Neural cell (in vitro differentiated cells): ENCODE measurements at regions not wholly inside any gene's neighbourhood (a gene's known extent, or its start where the extent isn't known, plus 50 kb on each side); places are given as distances from the start of the nearest gene placed in this dataset.

Experiments
- H2AFZ ChIP-seq: fragments of 200-600, 300-800 bp; sonication (generic), shearing (Covaris generic); 2 replicates; pipeline ENCODE4 v1.6.0; 2014; ENCODE audit warnings: low read depth, mild to moderate bottlenecking, antibody characterized with exemption, low read length, moderate library complexity
- H3F3A ChIP-seq: fragments of 200-600 bp; shearing (Covaris generic); 2 replicates; pipeline ENCODE4 v1.6.1; 2016; ENCODE audit warnings: mild to moderate bottlenecking, moderate library complexity, mixed read lengths, antibody characterized with exemption, low read length; ENCODE audit not compliant: insufficient read depth, poor library complexity, severe bottlenecking
- H3K27ac ChIP-seq: fragments of 200-600, 300-800 bp; sonication (generic), shearing (Covaris generic); 2 replicates; pipeline ENCODE4 v1.5.1; 2014; ENCODE audit warnings: mild to moderate bottlenecking, low read length, moderate library complexity
- H3K27me3 ChIP-seq: fragments of 300-800, 200-600 bp; sonication (generic), shearing (Covaris generic); 2 replicates; pipeline ENCODE4 v1.6.0; 2014; ENCODE audit warnings: mild to moderate bottlenecking, low read depth, low read length, moderate library complexity; ENCODE audit not compliant: insufficient read depth
- H3K36me3 ChIP-seq: fragments of 300-800, 200-600 bp; sonication (generic), shearing (Covaris generic); 2 replicates; pipeline ENCODE4 v1.5.1; 2014; ENCODE audit warnings: mild to moderate bottlenecking, antibody characterized with exemption, low read length, moderate library complexity; ENCODE audit not compliant: insufficient read depth
- H3K4me2 ChIP-seq: fragments of 300-800, 200-600 bp; sonication (generic), shearing (Covaris generic); 2 replicates; pipeline ENCODE4 v1.6.0; 2014; ENCODE audit warnings: mild to moderate bottlenecking, low read length
- H3K4me3 ChIP-seq: fragments of 300-800, 200-600 bp; sonication (generic), shearing (Covaris generic); 2 replicates; pipeline ENCODE4 v1.5.1; 2014; ENCODE audit warnings: mild to moderate bottlenecking, low read length, moderate library complexity
- H3K79me2 ChIP-seq: fragments of 200-600 bp; shearing (Covaris generic); replicated peaks from 2 replicates; pipeline ENCODE4 v1.6.0; 2014; ENCODE audit warnings: mild to moderate bottlenecking, low read length, moderate library complexity; ENCODE audit not compliant: insufficient read depth
- H3K9ac ChIP-seq: fragments of 300-800, 200-600 bp; sonication (generic), shearing (Covaris generic); 2 replicates; pipeline ENCODE4 v1.6.1; 2016; ENCODE audit warnings: mild to moderate bottlenecking, low read length, mixed read lengths
- H3K9me2 ChIP-seq: fragments of 200-600 bp; shearing (Covaris generic); 2 replicates; pipeline ENCODE4 v1.6.1; 2016; ENCODE audit warnings: mild to moderate bottlenecking, low read length, mixed read lengths; ENCODE audit not compliant: insufficient read depth
- H3K9me3 ChIP-seq: fragments of 200-600, 300-800 bp; sonication (generic), shearing (Covaris generic); 2 replicates; pipeline ENCODE4 v1.6.1; 2016; ENCODE audit warnings: mild to moderate bottlenecking, mixed run types, low read length, moderate library complexity, mixed read lengths
- H4K20me1 ChIP-seq: fragments of 200-600 bp; shearing (Covaris generic); 2 replicates; pipeline ENCODE4 v1.6.1; 2016; ENCODE audit warnings: mild to moderate bottlenecking, mixed run types; ENCODE audit not compliant: insufficient read depth
- POLR2AphosphoS5 ChIP-seq: IDR thresholded peaks from 2 replicates; pipeline ENCODE4 v1.6.1; 2012
- SMC3 ChIP-seq: fragments of 450-650 bp; conservative IDR thresholded peaks from 2 replicates; pipeline ENCODE4 v1.6.1; 2014; ENCODE audit warnings: antibody characterized with exemption, mild to moderate bottlenecking, moderate library complexity; ENCODE audit not compliant: poor library complexity
- TAF1 ChIP-seq: IDR thresholded peaks from 2 replicates; pipeline ENCODE4 v1.6.1; 2012; ENCODE audit warnings: low read depth
- TF ChIP-seq, protein P1 (sequence below): fragments of 450-650 bp; IDR thresholded peaks from 2 replicates; pipeline ENCODE4 v1.5.1; 2014; ENCODE audit warnings: antibody characterized with exemption, mild to moderate bottlenecking, moderate library complexity; ENCODE audit not compliant: poor library complexity, severe bottlenecking
- TF ChIP-seq, protein P2 (sequence below): IDR thresholded peaks from 2 replicates; pipeline ENCODE4 v1.6.1; 2012; ENCODE audit warnings: borderline replicate concordance

DNA sequence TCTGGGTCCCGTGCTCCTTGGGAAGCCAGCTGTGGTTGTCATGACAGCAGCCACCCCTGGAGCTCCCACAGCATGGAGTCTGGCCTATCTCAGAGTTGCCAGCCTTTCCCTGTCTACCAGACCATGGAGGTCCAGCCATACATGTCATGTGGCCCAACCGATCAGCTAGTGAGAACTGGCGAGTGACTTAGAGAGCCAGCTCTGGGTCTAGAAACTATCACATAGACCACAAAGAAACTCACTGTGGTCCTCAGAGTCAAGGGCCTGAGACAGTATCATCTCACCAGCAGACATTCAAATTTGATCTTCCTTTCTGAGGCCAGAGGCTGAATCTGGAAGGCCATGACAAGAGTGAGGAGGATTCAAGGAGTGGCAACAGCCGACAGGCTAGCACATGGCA, 223.3 kb upstream of the GPR26 start:
- no peaks in the 10 kb centered on the region for H3K27me3 ChIP-seq
- TF ChIP-seq, protein P1, sequence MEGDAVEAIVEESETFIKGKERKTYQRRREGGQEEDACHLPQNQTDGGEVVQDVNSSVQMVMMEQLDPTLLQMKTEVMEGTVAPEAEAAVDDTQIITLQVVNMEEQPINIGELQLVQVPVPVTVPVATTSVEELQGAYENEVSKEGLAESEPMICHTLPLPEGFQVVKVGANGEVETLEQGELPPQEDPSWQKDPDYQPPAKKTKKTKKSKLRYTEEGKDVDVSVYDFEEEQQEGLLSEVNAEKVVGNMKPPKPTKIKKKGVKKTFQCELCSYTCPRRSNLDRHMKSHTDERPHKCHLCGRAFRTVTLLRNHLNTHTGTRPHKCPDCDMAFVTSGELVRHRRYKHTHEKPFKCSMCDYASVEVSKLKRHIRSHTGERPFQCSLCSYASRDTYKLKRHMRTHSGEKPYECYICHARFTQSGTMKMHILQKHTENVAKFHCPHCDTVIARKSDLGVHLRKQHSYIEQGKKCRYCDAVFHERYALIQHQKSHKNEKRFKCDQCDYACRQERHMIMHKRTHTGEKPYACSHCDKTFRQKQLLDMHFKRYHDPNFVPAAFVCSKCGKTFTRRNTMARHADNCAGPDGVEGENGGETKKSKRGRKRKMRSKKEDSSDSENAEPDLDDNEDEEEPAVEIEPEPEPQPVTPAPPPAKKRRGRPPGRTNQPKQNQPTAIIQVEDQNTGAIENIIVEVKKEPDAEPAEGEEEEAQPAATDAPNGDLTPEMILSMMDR, result no peak
- TF ChIP-seq, protein P2, sequence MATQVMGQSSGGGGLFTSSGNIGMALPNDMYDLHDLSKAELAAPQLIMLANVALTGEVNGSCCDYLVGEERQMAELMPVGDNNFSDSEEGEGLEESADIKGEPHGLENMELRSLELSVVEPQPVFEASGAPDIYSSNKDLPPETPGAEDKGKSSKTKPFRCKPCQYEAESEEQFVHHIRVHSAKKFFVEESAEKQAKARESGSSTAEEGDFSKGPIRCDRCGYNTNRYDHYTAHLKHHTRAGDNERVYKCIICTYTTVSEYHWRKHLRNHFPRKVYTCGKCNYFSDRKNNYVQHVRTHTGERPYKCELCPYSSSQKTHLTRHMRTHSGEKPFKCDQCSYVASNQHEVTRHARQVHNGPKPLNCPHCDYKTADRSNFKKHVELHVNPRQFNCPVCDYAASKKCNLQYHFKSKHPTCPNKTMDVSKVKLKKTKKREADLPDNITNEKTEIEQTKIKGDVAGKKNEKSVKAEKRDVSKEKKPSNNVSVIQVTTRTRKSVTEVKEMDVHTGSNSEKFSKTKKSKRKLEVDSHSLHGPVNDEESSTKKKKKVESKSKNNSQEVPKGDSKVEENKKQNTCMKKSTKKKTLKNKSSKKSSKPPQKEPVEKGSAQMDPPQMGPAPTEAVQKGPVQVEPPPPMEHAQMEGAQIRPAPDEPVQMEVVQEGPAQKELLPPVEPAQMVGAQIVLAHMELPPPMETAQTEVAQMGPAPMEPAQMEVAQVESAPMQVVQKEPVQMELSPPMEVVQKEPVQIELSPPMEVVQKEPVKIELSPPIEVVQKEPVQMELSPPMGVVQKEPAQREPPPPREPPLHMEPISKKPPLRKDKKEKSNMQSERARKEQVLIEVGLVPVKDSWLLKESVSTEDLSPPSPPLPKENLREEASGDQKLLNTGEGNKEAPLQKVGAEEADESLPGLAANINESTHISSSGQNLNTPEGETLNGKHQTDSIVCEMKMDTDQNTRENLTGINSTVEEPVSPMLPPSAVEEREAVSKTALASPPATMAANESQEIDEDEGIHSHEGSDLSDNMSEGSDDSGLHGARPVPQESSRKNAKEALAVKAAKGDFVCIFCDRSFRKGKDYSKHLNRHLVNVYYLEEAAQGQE, result no peak
- TF ChIP-seq SMC3, result no peak
- H3K36me3 ChIP-seq, result no peaks in the 10 kb centered on the region

DNA sequence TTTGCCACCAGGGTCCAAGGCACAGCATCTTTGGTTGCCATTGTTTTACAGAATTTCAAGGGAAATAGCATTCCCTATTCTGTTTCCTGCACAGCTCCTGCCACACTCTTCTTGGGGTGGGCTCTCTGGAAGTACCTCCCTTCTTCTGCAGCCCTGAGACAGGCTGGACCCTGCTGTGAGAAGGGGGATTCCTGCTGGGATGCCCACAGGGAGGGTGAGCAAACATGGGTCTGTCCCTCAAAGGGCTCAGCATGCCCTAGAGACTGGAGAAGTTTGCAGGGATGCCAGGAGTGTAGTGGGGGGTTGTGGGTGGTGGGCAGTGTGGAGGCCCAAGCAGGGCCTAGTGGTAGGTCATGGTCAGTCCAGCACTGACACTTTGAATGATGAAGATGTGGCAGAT, 222.2 kb upstream of the GPR26 start:
- H3K27me3 ChIP-seq, result no peaks in the 10 kb centered on the region
- H3K36me3 ChIP-seq, result no peaks in the 10 kb centered on the region
- TF ChIP-seq TAF1, result no peak
- TF ChIP-seq, protein P1, result no peak

More for the DNA sequence above, 223.3 kb upstream of the GPR26 start:
- Histone ChIP-seq H3K9me3 (no peaks in the 10 kb centered on the region), H3K27ac (no peak overlapping the region), H3K4me3 (no peak overlapping the region), H3F3A (no peaks in the 10 kb centered on the region), H4K20me1 (no peaks in the 10 kb centered on the region), H2AFZ (no peak overlapping the region), H3K4me2 (no peak overlapping the region), H3K9ac (no peak overlapping the region), H3K79me2 (no peaks in the 10 kb centered on the region), H3K9me2 (no peaks in the 10 kb centered on the region)

DNA sequence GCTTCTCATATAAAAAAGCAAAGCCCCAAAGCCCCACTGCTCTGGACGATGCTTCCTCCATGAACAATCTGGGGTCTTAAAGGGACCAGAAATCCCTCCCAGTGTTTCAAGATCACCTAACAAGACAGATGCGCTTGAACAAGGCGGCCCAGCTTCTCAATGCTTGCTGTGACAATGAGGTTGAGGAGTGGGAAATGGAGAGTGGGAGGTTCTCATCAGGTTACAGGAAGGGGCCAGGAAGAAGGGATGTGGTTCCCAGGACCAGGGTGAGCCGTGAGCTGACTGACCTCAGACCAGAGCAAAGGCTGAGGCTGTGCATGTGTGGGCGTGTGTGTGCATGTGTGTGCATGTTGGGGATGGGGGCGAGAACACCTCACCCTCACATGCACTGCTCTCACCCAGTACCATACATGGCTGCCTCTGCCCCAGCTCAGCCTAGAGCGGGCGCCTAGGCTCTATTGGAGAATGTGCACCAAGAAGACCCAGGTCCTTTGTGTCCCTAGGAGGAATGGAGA, 220.8 kb upstream of the GPR26 start:
- Histone ChIP-seq H3K79me2 (no peaks in the 10 kb centered on the region), H3K4me2 (no peak overlapping the region), H3K9ac (no peak overlapping the region), H3K27ac (no peak overlapping the region), H4K20me1 (no peaks in the 10 kb centered on the region), H3F3A (no peaks in the 10 kb centered on the region), H3K4me3 (no peak overlapping the region), H3K9me3 (no peaks in the 10 kb centered on the region), H2AFZ (no peak overlapping the region), H3K27me3 (no peaks in the 10 kb centered on the region), H3K9me2 (no peaks in the 10 kb centered on the region), H3K36me3 (no peaks in the 10 kb centered on the region)
- TF ChIP-seq POLR2AphosphoS5 (no peak), SMC3 (no peak)

More for the DNA sequence above, 222.2 kb upstream of the GPR26 start:
- no peak overlapping the region for H3K9ac ChIP-seq
- no peaks in the 10 kb centered on the region for H4K20me1 ChIP-seq
- H3K9me3 ChIP-seq, result no peaks in the 10 kb centered on the region
- H2AFZ ChIP-seq, result no peak overlapping the region
- no peaks in the 10 kb centered on the region for H3K79me2 ChIP-seq
- H3K4me2 ChIP-seq, result no peak overlapping the region
- no peak overlapping the region for H3K27ac ChIP-seq
- no peak overlapping the region for H3K4me3 ChIP-seq
- no peaks in the 10 kb centered on the region for H3F3A ChIP-seq
- H3K9me2 ChIP-seq, result no peaks in the 10 kb centered on the region
